Activated CD4-positive, alpha-beta T cell treated with anti-CD3 and anti-CD28 coated beads for 36 hours (primary cell): ENCODE measurements at regions not wholly inside any gene's neighbourhood (a gene's known extent, or its start where the extent isn't known, plus 50 kb on each side); places are given as distances from the start of the nearest gene placed in this dataset.

Experiments
- ATAC-seq: fragments of 200-7000 bp; cut with Tn5 transposase; one replicate; pipeline ENCODE4 v1.10.0; 2021; ENCODE audit warnings: mild to moderate bottlenecking, moderate library complexity
- CTCF ChIA-PET: fragments of 350-600 bp; sonication (Branson Sonifier 250); formaldehyde crosslinking; loops from one replicate; lab custom pipeline; 2021; ENCODE audit warnings: antibody characterized with exemption; lab: Charles Lee
- POLR2A ChIA-PET: fragments of 350-600 bp; sonication (Branson Sonifier 250); formaldehyde crosslinking; loops from one replicate; lab custom pipeline; 2021; ENCODE audit warnings: antibody characterized with exemption, inconsistent platforms; lab: Charles Lee
- DNase-seq: peaks from one replicate; pipeline ENCODE4 v3.0.0-alpha.2; 2020
- H3K27ac Mint-ChIP-seq: one replicate; pipeline ENCODE4 v1.8.0; 2021; ENCODE audit warnings: mixed read lengths
- H3K27me3 Mint-ChIP-seq: one replicate; pipeline ENCODE4 v1.8.0; 2021; ENCODE audit warnings: mixed read lengths
- H3K36me3 Mint-ChIP-seq: one replicate; pipeline ENCODE4 v1.8.0; 2021; ENCODE audit warnings: low read depth, mixed read lengths
- H3K4me1 Mint-ChIP-seq: one replicate; pipeline ENCODE4 v1.8.0; 2021; ENCODE audit warnings: mixed read lengths
- H3K4me3 Mint-ChIP-seq: one replicate; pipeline ENCODE4 v1.8.0; 2021; ENCODE audit warnings: mild to moderate bottlenecking, moderate library complexity, mixed read lengths
- H3K9me3 Mint-ChIP-seq: one replicate; pipeline ENCODE4 v1.8.0; 2021; ENCODE audit warnings: low read depth, mixed read lengths
- intact Hi-C, 2 experiments: fragments of 100-400 bp; cut with DNase I in 1 of 2; cut with micrococcal nuclease in 1 of 2; formaldehyde crosslinking; loops; one replicate each; pipeline versions ENCODE4 v1.14.2 to v1.15.1; 2022 to 2024; cut with DNase I, micrococcal nuclease

GRCh38 chr10:64363687-64364086 is 842.5 kb downstream of the REEP3 start:
- CTCF ChIA-PET: no interaction called here
- no peaks in the 10 kb centered on the region for H3K4me1 Mint-ChIP-seq
- peaks cover 5% of the 10 kb centered on the region for H3K9me3 Mint-ChIP-seq
- POLR2A ChIA-PET: interaction anchor here (0.7 kb wide), 1 partner anchor 129 kb away, joined by 4 read pairs; no protein-coding TSS in a partner anchor
- H3K27ac Mint-ChIP-seq: no peak overlapping the region
- H3K36me3 Mint-ChIP-seq: no peaks in the 10 kb centered on the region
- ATAC-seq (no peak), DNase-seq (no peak)
- no peaks in the 10 kb centered on the region for H3K27me3 Mint-ChIP-seq
- no peak overlapping the region for H3K4me3 Mint-ChIP-seq
- intact Hi-C loops: no loop called here

GRCh38 chr10:64365663-64366062 is 844.5 kb downstream of the REEP3 start:
- ATAC-seq (no peak), DNase-seq (no peak)
- H3K4me1 Mint-ChIP-seq: no peaks in the 10 kb centered on the region
- no peaks in the 10 kb centered on the region for H3K36me3 Mint-ChIP-seq
- H3K9me3 Mint-ChIP-seq: peaks cover 3% of the 10 kb centered on the region
- H3K27ac Mint-ChIP-seq: no peak overlapping the region
- H3K27me3 Mint-ChIP-seq: no peaks in the 10 kb centered on the region
- no peak overlapping the region for H3K4me3 Mint-ChIP-seq
- ChIA-PET CTCF (no interaction called here), POLR2A (interaction anchor here (0.6 kb wide), 1 partner anchor 129 kb away, joined by 3 read pairs; no protein-coding TSS in a partner anchor)
- intact Hi-C loops: no loop called here

DNA sequence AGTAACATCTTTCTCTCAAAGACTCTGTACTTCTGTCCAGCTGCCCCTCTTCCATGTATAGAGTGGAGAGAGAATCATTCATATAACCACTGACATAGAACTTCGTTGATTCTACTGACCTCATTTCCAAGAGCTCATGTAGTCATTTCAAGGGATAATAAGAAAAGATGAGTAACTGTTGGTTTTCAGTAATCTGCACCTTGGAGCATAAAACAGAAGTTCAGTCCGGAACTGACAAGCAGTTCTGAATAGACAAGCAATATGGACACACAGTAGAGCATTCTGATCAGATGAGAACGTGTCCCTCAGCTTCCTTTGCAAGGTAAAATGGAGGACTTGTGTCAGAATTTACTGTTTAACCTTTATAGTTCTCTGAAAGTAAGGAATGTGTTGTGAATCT is 847.1 kb downstream of the REEP3 start:
- CTCF ChIA-PET: no interaction called here
- Mint-ChIP-seq H3K9me3 (no peaks in the 10 kb centered on the region), H3K36me3 (no peaks in the 10 kb centered on the region), H3K27ac (no peak overlapping the region), H3K4me1 (no peaks in the 10 kb centered on the region), H3K27me3 (no peaks in the 10 kb centered on the region), H3K4me3 (no peak overlapping the region)
- ATAC-seq (no peak), DNase-seq (no peak)
- intact Hi-C loops: no loop called here
- POLR2A ChIA-PET: no interaction called here

- Mint-ChIP-seq H3K9me3 (no peaks in the 10 kb centered on the region), H3K27ac (no peak overlapping the region), H3K36me3 (no peaks in the 10 kb centered on the region), H3K4me1 (no peaks in the 10 kb centered on the region), H3K27me3 (no peaks in the 10 kb centered on the region), H3K4me3 (no peak overlapping the region)
- intact Hi-C loops: no loop called here
- CTCF ChIA-PET: no interaction called here
- POLR2A ChIA-PET: no interaction called here
- DNase-seq (no peak), ATAC-seq (no peak)
Measured at GRCh38 chr10:64369885-64370773, 848.9 kb downstream of the REEP3 start.

- Mint-ChIP-seq H3K27ac (no peak overlapping the region), H3K4me1 (no peaks in the 10 kb centered on the region), H3K4me3 (no peak overlapping the region), H3K36me3 (no peaks in the 10 kb centered on the region), H3K9me3 (no peaks in the 10 kb centered on the region), H3K27me3 (no peaks in the 10 kb centered on the region)
- DNase-seq (no peak), ATAC-seq (no peak)
- intact Hi-C loops: no loop called here
- CTCF ChIA-PET: no interaction called here
- POLR2A ChIA-PET: no interaction called here
Measured at GRCh38 chr10:64374346-64374745, 853.1 kb downstream of the REEP3 start.

DNA sequence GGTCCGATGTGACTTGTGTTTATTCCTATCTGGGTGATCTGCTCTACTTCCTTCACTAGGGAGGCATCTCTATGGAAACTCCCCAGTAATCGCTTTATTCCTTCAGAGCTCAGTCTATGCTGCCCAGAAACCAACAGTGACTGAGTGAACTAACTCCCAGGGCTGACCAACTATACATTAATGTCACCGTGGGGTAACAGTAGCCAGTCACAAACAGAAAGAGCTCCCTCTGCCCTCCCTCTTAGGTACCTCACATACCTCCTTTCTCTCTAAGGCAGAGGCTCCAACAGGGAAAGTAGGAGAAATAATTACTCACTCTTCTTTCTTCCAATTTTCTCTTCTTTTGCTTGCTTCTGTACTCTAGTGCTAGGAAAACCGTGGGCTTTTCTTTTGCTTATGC is 855.0 kb downstream of the REEP3 start:
- ATAC-seq: no peak
- no peaks in the 10 kb centered on the region for H3K36me3 Mint-ChIP-seq
- no peaks in the 10 kb centered on the region for H3K9me3 Mint-ChIP-seq
- H3K4me3 Mint-ChIP-seq: no peak overlapping the region
- no peaks in the 10 kb centered on the region for H3K4me1 Mint-ChIP-seq
- intact Hi-C loops: no loop called here
- no peaks in the 10 kb centered on the region for H3K27me3 Mint-ChIP-seq
- CTCF ChIA-PET: no interaction called here
- POLR2A ChIA-PET: no interaction called here
- no peak overlapping the region for H3K27ac Mint-ChIP-seq
- no peak for DNase-seq

DNA sequence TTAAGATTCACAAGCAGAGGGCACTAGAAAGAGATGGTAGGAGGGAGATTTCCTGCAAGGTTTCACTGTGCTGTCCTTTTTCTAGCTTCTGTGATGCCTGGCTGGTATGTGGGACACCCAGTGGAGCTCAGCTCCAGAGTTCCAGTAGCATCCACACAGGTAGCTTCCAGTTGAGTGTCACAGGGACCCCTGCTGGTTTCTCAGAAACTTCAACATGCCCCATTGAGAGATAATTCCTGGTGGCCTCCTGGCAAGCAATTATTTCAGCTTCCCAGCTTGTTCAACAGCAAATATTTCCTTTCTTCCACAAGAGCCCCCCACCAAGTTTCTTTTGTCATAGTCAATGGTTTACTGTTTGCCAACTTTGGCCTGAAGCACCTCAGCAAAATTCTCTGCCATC is 858.7 kb downstream of the REEP3 start:
- ATAC-seq (no peak), DNase-seq (no peak)
- intact Hi-C loops: no loop called here
- H3K27me3 Mint-ChIP-seq: no peaks in the 10 kb centered on the region
- H3K36me3 Mint-ChIP-seq: no peaks in the 10 kb centered on the region
- H3K27ac Mint-ChIP-seq: no peak overlapping the region
- ChIA-PET CTCF (no interaction called here), POLR2A (no interaction called here)
- H3K4me1 Mint-ChIP-seq: no peaks in the 10 kb centered on the region
- no peak overlapping the region for H3K4me3 Mint-ChIP-seq
- no peaks in the 10 kb centered on the region for H3K9me3 Mint-ChIP-seq

GRCh38 chr10:64385355-64385754 is 864.2 kb downstream of the REEP3 start:
- no peaks in the 10 kb centered on the region for H3K27me3 Mint-ChIP-seq

DNA sequence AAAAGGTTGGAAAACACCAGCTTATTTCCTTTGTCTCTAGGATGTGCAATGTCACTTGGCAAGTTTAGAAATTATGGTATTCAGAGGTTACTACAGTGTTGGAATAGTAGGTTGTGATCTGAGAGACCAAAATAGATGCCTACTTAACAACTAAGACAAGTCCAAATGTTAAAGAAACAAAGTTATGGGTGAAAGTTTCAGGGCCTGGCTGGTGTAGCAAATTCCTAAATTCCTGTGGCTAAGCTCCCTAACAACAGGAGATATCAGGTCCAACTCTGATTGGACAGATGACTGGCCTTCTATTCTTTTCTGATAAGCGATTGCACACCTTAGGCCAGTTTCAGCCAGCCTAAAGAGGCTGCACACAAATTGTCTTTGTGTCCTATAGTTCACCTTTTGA is 873.5 kb downstream of the REEP3 start:
- no peaks in the 10 kb centered on the region for H3K36me3 Mint-ChIP-seq
- intact Hi-C loops: no loop called here
- no peaks in the 10 kb centered on the region for H3K27me3 Mint-ChIP-seq
- DNase-seq (no peak), ATAC-seq (no peak)
- H3K27ac Mint-ChIP-seq: no peak overlapping the region
- H3K9me3 Mint-ChIP-seq: no peaks in the 10 kb centered on the region
- no peaks in the 10 kb centered on the region for H3K4me1 Mint-ChIP-seq
- CTCF ChIA-PET: no interaction called here
- POLR2A ChIA-PET: no interaction called here
- H3K4me3 Mint-ChIP-seq: no peak overlapping the region

More at GRCh38 chr10:64385355-64385754, 864.2 kb downstream of the REEP3 start:
- DNase-seq: no peak
- Mint-ChIP-seq H3K4me1 (no peaks in the 10 kb centered on the region), H3K4me3 (no peak overlapping the region), H3K27ac (no peak overlapping the region), H3K36me3 (no peaks in the 10 kb centered on the region), H3K9me3 (no peaks in the 10 kb centered on the region)
- ATAC-seq: no peak
- intact Hi-C loops: no loop called here
- ChIA-PET CTCF (no interaction called here), POLR2A (no interaction called here)

- intact Hi-C loops: no loop called here
Measured at GRCh38 chr10:64396105-64396708, 875.0 kb downstream of the REEP3 start.

DNA sequence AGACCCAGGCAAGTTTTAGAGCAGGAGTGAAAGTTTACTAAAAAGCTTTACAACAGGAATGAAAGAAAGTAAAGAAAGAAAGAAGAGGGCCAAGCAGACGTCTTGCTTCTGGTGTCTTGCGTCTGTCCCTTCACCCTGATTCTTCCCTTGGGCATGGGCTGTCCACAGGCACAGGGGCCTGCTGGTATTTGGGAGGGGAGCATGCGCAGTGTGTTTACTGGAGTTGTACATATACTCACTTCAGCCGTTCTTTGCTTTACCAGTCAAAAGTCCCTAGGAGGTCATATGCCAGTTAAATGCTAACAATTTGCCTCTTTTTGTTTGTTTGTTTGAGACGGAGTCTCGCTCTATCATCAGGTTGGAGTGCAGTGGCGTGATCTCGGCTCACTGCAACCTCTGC is 875.9 kb downstream of the REEP3 start:
- Mint-ChIP-seq H3K4me1 (no peaks in the 10 kb centered on the region), H3K36me3 (no peaks in the 10 kb centered on the region), H3K9me3 (no peaks in the 10 kb centered on the region), H3K4me3 (no peak overlapping the region), H3K27ac (no peak overlapping the region), H3K27me3 (no peaks in the 10 kb centered on the region)
- CTCF ChIA-PET: no interaction called here
- DNase-seq (no peak), ATAC-seq (no peak)
- POLR2A ChIA-PET: no interaction called here
- intact Hi-C loops: no loop called here

More at GRCh38 chr10:64396105-64396708, 875.0 kb downstream of the REEP3 start:
- ATAC-seq: no peak
- CTCF ChIA-PET: interaction anchor here (1.2 kb wide), 1 partner anchor 234 kb away, joined by 3 read pairs; no protein-coding TSS in a partner anchor
- Mint-ChIP-seq H3K4me1 (no peaks in the 10 kb centered on the region), H3K9me3 (no peaks in the 10 kb centered on the region), H3K27me3 (no peaks in the 10 kb centered on the region), H3K4me3 (no peak overlapping the region), H3K36me3 (no peaks in the 10 kb centered on the region), H3K27ac (no peak overlapping the region)
- DNase-seq: no peak
- POLR2A ChIA-PET: no interaction called here
